GM21576 (cell line): ENCODE measurements at regions not wholly inside any gene's neighbourhood (a gene's known extent, or its start where the extent isn't known, plus 50 kb on each side); places are given as distances from the start of the nearest gene placed in this dataset.
A peak's percentile ranks its signal among the peaks of the same experiment; 100 is the strongest.
"Not testable (repeated sequence)": the region's sequence is repeated elsewhere in the genome, so short reads cannot be mapped to it uniquely, and the experiment has no call there.

Experiments used
- ATAC-seq: cut with Tn5 transposase; IDR thresholded peaks from one replicate; pipeline ENCODE4 v1.9.1; 2021; ENCODE audit warnings: mild to moderate bottlenecking, moderate library complexity; ENCODE audit not compliant: unreplicated experiment

- ATAC-seq = no peak
These were observed 148.5 kb upstream of the PDE7B start for GRCh38 chr6:135703007-135703406.

GRCh38 chr6:135703621-135704020, 147.9 kb upstream of the PDE7B start:
- ATAC-seq = peak; percentile 83

DNA sequence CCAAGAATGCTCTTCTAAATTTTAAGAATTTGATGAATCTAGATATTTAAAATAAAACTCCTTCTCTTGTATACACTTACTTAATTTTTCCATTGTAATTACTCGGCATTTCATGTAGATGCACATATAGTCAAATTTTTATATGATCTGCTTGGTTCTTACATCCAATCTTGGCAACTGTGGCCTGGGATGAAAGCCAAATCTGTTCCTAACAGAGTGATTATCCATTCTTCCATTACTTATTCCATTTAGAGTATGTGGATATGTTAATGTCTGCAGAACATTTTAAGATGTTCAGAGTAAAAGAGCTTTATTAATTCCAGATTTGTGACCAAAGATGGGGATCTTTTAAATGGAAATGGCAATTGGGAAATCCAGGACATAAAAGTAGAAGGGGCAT, 144.1 kb upstream of the PDE7B start:
- ATAC-seq = no peak

- no peak for ATAC-seq
These were observed 141.5 kb upstream of the PDE7B start for GRCh38 chr6:135710042-135710441.

DNA sequence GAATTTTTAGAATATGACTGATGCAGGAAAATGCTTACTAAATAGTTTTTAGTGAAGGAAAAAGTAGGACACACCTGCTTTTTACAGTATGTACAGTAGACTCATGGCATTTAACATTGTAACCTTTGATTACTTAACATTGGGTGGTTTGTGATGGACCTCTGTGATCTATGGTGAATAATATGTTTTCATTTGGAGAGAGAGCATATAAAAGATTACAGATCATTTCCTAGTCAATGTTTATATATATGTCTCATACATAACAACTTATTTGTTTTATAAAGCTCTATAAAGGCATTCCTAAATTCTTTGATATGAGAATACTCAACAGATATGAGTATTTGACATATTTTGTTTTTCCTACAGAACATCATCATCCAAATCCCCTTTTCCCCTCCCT, 129.3 kb upstream of the PDE7B start:
- ATAC-seq = no peak

DNA sequence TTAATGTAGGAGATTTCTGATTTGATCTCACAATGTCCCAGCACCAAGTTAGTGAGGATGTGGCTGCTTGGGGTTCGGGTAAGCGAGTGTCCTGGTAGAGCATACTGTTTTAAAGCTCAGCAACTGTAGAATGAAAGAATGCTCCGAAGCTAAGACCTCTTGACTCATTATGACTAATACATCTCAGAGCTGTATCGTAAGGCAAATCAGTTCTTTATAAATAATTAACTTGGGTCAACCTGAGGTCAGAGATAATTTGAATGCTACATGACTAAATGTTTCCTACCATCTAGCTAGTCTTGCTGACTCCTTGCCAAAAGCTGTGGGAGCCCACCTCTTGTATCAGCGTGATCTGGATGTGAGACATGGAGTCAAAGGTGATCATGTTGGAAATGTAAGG, 128.8 kb upstream of the PDE7B start:
- ATAC-seq = no peak

DNA sequence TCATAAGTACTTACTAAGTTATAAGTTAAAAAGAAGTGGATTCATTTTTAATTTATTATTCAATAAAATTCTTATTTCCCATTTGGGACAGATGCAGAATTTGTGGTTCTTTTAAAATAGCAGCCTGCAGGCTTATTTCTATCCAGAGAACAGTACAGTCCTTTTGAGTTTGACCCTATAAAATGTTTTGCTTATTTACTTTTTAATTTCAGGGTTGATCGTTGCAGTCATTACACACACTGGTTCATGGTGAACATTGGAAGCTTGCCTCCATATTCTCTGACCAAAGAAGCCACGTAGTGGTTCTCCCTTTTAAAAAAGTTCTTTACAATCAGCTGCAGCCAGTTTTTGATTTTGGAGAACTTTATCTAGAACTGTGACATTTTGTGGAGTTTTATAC, 122.9 kb upstream of the PDE7B start:
- no peak for ATAC-seq

- no peak for ATAC-seq
These were observed 120.4 kb upstream of the PDE7B start for GRCh38 chr6:135731116-135731515.

DNA sequence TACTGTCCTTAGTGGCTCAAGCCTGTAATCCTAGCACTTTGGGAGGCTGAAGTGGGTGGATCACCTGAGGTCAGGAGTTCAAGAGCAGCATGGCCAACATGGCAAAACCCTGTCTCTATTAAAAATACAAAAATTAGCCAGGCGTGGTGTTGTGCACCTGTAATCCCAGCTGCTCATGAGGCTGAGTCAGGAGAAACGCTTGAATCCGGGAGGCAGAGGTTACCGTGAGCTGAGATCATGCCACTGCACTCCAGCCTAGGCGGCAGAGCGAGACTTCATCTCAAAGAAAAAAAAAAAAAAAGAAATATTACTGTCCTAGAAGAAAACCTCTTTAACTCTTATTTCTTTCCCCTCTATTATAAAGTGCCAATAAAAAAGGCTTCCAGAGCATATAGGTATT, 115.2 kb upstream of the PDE7B start:
- not testable (repeated sequence) for ATAC-seq

DNA sequence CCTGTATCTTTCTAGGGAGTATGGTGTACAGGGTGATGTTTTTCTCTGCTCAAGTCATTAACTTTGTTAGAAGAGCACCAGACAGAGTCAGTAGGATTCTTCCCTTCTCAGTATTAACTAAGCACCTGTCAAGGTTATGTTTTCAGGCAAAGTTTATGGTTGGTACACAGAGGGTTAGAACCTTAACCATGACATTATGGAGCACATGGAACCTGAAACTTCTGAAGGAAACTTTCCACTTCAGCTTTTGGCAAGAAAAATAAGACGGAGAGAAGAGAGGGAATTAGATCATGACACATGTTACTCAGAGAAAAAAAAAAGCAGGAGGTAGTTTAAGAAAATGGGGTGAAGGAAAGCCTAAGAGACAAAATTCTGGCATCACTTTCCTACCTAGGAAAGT, 112.9 kb upstream of the PDE7B start:
- no peak for ATAC-seq

GRCh38 chr6:135739288-135739687, 112.2 kb upstream of the PDE7B start:
- ATAC-seq = no peak

DNA sequence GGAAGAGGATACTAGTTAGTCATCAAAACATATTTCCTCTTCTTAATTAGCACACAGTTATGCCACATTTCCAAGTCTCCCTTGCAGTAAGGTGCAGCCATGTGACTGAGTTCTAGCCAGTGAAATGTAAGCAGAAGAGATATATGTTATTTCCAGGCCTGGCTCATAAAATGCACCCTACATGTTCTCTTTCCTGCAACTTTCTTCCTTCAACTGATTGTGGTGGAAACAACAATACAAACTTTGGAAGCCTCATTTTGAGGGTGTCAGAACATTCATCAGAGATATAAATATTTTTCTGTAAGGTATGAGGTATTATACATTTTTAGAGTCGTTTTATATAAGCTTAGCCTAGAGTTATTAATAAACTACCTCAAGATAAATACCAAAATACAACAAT, 110.9 kb upstream of the PDE7B start:
- no peak for ATAC-seq

DNA sequence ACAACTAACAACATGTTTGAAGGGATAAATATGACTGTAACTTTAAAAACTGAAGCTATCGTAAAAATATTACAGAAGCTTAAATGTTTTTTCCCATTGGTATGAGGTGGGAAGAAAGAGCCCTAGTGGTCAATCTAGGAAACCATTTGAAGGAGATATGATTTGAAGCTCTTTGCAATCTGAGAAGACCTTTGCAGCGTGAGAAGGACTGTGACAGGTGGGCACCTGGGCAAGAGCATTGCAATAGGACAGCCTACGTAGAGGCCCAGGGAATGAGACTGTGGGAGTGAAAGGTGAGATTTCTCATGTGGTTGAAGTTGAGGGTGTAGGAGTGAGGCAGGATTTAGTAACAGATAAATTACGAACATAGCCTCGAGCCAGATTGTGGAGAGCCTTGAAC, 108.0 kb upstream of the PDE7B start:
- ATAC-seq = no peak

- ATAC-seq = no peak
These were observed 103.3 kb upstream of the PDE7B start for GRCh38 chr6:135748189-135748588.

DNA sequence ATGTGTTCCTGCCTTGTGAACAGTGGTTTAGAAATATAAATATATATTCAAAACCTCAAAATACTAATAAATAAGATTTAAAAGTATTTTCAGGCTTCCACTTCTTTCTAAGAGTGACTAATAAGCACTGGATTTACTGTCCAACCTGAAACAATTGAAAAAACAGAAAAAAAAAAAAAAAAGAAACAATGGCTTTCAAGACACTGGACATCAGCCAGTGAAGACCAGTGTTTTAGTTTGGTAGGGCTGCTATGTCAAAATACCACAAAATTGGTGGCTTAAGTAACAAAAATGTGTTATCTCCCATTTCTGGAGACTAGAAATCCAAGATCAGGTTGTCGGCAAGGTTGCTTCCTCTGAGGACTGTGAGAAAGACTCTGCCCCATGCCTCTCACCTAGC, 101.4 kb upstream of the PDE7B start:
- no peak for ATAC-seq

DNA sequence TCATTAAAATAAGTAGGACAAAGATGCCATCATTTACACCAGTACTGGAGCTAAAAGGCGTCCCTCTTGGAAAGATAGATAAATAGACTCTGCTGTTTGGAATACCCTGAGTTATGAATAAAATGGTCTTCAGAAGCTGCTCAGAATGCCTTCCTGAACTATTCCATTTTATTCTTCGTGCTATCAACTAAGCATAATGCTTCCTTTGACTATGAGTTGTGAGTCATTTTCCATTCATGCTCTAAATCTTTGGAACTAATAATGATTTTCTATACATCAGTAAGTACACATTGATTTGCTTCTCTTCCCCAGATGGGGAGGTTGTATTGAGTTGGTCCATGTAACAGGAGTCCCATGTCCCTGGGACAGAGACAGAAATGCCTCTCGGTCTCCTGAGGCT, 98.3 kb upstream of the PDE7B start:
- no peak for ATAC-seq

DNA sequence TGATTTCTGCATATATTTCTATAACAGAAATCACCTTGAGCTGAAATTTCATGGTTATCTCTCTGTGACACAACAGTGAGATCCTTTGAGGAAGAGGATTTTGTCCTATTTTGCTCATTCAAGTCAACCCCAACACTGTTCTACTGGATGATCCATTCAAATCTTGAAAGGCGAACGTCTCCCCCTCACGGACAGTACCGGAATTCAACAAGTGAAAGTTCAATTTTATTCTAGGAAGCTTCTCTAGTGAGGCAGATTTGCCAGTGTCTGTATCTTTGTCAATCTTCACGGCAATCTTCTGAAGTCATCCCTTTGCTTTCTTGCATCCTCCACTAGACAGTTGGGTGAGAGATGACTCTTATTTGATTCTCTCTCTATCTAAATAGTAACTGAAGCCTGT, 91.7 kb upstream of the PDE7B start:
- no peak for ATAC-seq

GRCh38 chr6:135774006-135774405, 77.5 kb upstream of the PDE7B start:
- ATAC-seq = no peak

DNA sequence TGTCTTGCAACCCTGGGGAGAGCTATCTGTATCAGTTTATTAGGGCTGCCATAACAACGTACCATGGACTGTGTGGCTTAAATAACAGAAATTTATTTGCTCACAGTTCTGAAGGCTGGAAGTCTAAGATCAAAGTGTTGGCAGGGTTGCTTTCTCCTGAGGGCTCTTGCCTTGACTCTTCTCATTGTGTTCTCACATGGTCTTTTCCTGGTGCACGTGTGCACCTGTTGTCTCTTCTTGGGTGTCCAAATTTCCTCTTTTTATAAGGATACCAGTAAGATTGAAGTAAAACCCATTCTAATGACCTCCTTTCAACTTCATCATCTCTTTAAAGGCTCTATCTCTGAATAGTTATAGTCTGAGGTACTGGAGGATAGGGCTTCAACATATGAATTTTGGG, 72.3 kb upstream of the PDE7B start:
- ATAC-seq = no peak

GRCh38 chr6:135780326-135780725, 71.2 kb upstream of the PDE7B start:
- no peak for ATAC-seq

DNA sequence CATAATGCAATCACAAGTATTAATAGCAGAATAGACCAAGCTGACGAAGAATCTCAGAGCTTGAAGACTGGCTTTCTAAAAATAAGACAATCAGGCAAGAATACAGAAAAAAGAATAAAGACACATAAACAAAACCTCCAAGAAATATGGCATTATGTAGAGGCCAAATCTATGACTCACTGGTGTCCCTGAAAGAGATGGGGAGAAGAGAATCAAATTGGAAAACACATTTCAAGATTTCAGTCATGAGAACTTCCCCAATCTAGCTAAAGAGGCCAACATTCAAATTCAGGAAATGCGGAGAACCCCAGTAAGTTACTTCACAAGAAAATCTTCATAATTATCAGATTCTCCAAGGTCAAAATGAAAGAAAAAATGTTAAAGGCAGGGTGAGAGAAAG, 69.0 kb upstream of the PDE7B start:
- ATAC-seq = no peak

GRCh38 chr6:135784507-135784906, 67.0 kb upstream of the PDE7B start:
- no peak for ATAC-seq

DNA sequence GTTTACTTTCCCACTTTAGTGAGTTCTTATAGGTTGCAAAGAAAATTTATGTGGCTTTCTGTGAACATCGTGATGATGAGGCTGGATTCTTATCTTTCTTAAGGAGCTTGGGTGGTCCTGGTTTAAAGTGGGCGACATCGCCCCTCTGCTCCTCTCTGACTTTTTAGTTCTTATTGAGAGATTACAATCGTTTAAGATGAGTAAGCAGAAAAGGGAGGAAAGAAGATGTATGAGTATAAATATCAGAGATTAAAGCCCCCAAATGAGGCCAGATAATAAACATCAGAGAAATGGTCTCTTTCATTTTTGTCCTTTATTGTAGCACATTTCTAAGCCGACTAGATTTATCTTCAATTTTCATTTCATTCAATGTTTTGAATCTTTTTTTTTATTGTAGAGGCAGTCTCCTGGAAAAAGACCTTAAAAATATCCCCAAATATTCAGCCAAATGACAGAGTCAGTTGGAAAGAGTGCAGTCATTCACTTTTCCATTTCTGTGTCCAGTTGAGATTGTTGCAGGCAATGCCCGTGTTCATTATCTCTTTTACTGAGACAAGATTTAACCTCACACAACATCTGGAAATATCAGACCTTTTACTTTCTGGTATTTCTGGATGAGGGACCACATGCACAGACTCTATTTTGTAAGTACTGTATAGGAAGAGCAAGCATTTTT, 62.0 kb upstream of the PDE7B start:
- ATAC-seq = no peak
